ENCODE measurements at regions not wholly inside any gene's neighbourhood (a gene's known extent, or its start where the extent isn't known, plus 50 kb on each side); places are given as distances from the start of the nearest gene placed in this dataset.

GRCh38 chr2:17249249-17249648 is 269.0 kb downstream of the RAD51AP2 start:
- intact Hi-C loops (cut with DNase I): no loop called here
- H3K27me3 ChIP-seq (ENCODE audit: control insufficient read depth in 1 of 2, insufficient read depth in 2 of 2, low read length in 1 of 2): peaks cover 0 to 1% of the 10 kb centered on the region in 2 donors
- H3K4me3 ChIP-seq (ENCODE audit: low read length in 2 of 2): no peak overlapping the region
- H3K36me3 ChIP-seq (ENCODE audit: control insufficient read depth in 1 of 2, insufficient read depth in 2 of 2, low read length in 1 of 2): no peaks in the 10 kb centered on the region
- ATAC-seq (ENCODE audit: low FRiP score) (no peak), DNase-seq (no peak)
- no peaks in the 10 kb centered on the region for H3K9me3 ChIP-seq (ENCODE audit: control insufficient read depth, low read length)
- WGBS, 2 donors: 84 to 85% methylated on average over 7 of the region's 7 CpGs
- no peaks in the 10 kb centered on the region for H3K4me1 ChIP-seq (ENCODE audit: control insufficient read depth in 1 of 2, insufficient read depth in 2 of 2, low read length in 2 of 2)
- no peak overlapping the region for H3K27ac ChIP-seq (ENCODE audit: low read depth in 1 of 2, low read length in 2 of 2)

GRCh38 chr2:17245906-17246305 is 272.3 kb downstream of the RAD51AP2 start:
- no peaks in the 10 kb centered on the region for H3K36me3 ChIP-seq (ENCODE audit: control insufficient read depth in 1 of 2, insufficient read depth in 2 of 2, low read length in 1 of 2)
- 6 to 7% methylated on average over 2 of the region's 2 CpGs for WGBS, 2 donors
- ATAC-seq (ENCODE audit: low FRiP score) (no peak), DNase-seq (no peak)
- H3K27me3 ChIP-seq (ENCODE audit: control insufficient read depth in 1 of 2, insufficient read depth in 2 of 2, low read length in 1 of 2): peaks cover 0 to 1% of the 10 kb centered on the region in 2 donors
- intact Hi-C loops (cut with DNase I): no loop called here
- no peak overlapping the region for H3K27ac ChIP-seq (ENCODE audit: low read depth in 1 of 2, low read length in 2 of 2)
- H3K4me1 ChIP-seq (ENCODE audit: control insufficient read depth in 1 of 2, insufficient read depth in 2 of 2, low read length in 2 of 2): no peaks in the 10 kb centered on the region
- no peaks in the 10 kb centered on the region for H3K9me3 ChIP-seq (ENCODE audit: control insufficient read depth, low read length)
- no peak overlapping the region for H3K4me3 ChIP-seq (ENCODE audit: low read length in 2 of 2)

- Histone ChIP-seq H3K27me3 (ENCODE audit: control insufficient read depth in 1 of 2, insufficient read depth in 2 of 2, low read length in 1 of 2) (no peaks in the 10 kb centered on the region), H3K4me3 (ENCODE audit: low read length in 2 of 2) (no peak overlapping the region), H3K36me3 (ENCODE audit: control insufficient read depth in 1 of 2, insufficient read depth in 2 of 2, low read length in 1 of 2) (no peaks in the 10 kb centered on the region), H3K4me1 (ENCODE audit: control insufficient read depth in 1 of 2, insufficient read depth in 2 of 2, low read length in 2 of 2) (no peaks in the 10 kb centered on the region), H3K27ac (ENCODE audit: low read depth in 1 of 2, low read length in 2 of 2) (no peak overlapping the region), H3K9me3 (ENCODE audit: control insufficient read depth, low read length) (no peaks in the 10 kb centered on the region)
- intact Hi-C loops (cut with DNase I): no loop called here
- DNase-seq: no peak
- no peak for ATAC-seq (ENCODE audit: low FRiP score)
- 46 to 58% methylated on average over 3 of the region's 3 CpGs for WGBS, 2 donors
Measured at GRCh38 chr2:17242813-17243485, 275.3 kb downstream of the RAD51AP2 start.

GRCh38 chr2:17239550-17239949 is 278.7 kb downstream of the RAD51AP2 start:
- no peak overlapping the region for H3K27ac ChIP-seq (ENCODE audit: low read depth in 1 of 2, low read length in 2 of 2)
- H3K27me3 ChIP-seq (ENCODE audit: control insufficient read depth in 1 of 2, insufficient read depth in 2 of 2, low read length in 1 of 2): no peaks in the 10 kb centered on the region
- H3K9me3 ChIP-seq (ENCODE audit: control insufficient read depth, low read length): no peaks in the 10 kb centered on the region
- H3K4me1 ChIP-seq (ENCODE audit: control insufficient read depth in 1 of 2, insufficient read depth in 2 of 2, low read length in 2 of 2): no peaks in the 10 kb centered on the region
- no peak for ATAC-seq (ENCODE audit: low FRiP score)
- WGBS, 2 donors: 63 to 67% methylated on average over 3 of the region's 3 CpGs
- no peak for DNase-seq
- no peaks in the 10 kb centered on the region for H3K36me3 ChIP-seq (ENCODE audit: control insufficient read depth in 1 of 2, insufficient read depth in 2 of 2, low read length in 1 of 2)
- H3K4me3 ChIP-seq (ENCODE audit: low read length in 2 of 2): no peak overlapping the region
- intact Hi-C loops (cut with DNase I): no loop called here

- DNase-seq (no peak), ATAC-seq (ENCODE audit: low FRiP score) (no peak)
- peaks cover 0 to 4% of the 10 kb centered on the region in 2 donors for H3K27me3 ChIP-seq (ENCODE audit: control insufficient read depth in 1 of 2, insufficient read depth in 2 of 2, low read length in 1 of 2)
- H3K36me3 ChIP-seq (ENCODE audit: control insufficient read depth in 1 of 2, insufficient read depth in 2 of 2, low read length in 1 of 2): no peaks in the 10 kb centered on the region
- H3K4me1 ChIP-seq (ENCODE audit: control insufficient read depth in 1 of 2, insufficient read depth in 2 of 2, low read length in 2 of 2): no peaks in the 10 kb centered on the region
- 71 to 80% methylated on average over 1 of the region's 1 CpG for WGBS, 2 donors
- peaks cover 2% of the 10 kb centered on the region for H3K9me3 ChIP-seq (ENCODE audit: control insufficient read depth, low read length)
- no peak overlapping the region for H3K27ac ChIP-seq (ENCODE audit: low read depth in 1 of 2, low read length in 2 of 2)
- H3K4me3 ChIP-seq (ENCODE audit: low read length in 2 of 2): no peak overlapping the region
- intact Hi-C loops (cut with DNase I): no loop called here
Measured at GRCh38 chr2:17235167-17235566, 283.1 kb downstream of the RAD51AP2 start.

- Histone ChIP-seq H3K4me3 (ENCODE audit: low read length in 2 of 2) (no peak overlapping the region), H3K27me3 (ENCODE audit: control insufficient read depth in 1 of 2, insufficient read depth in 2 of 2, low read length in 1 of 2) (peaks cover 0 to 4% of the 10 kb centered on the region in 2 donors), H3K36me3 (ENCODE audit: control insufficient read depth in 1 of 2, insufficient read depth in 2 of 2, low read length in 1 of 2) (no peaks in the 10 kb centered on the region), H3K27ac (ENCODE audit: low read depth in 1 of 2, low read length in 2 of 2) (no peak overlapping the region), H3K9me3 (ENCODE audit: control insufficient read depth, low read length) (peaks cover 2% of the 10 kb centered on the region), H3K4me1 (ENCODE audit: control insufficient read depth in 1 of 2, insufficient read depth in 2 of 2, low read length in 2 of 2) (no peaks in the 10 kb centered on the region)
- no peak for ATAC-seq (ENCODE audit: low FRiP score)
- WGBS, 2 donors: 48 to 54% methylated on average over 4 of the region's 4 CpGs
- intact Hi-C loops (cut with DNase I): no loop called here
- no peak for DNase-seq
Measured at GRCh38 chr2:17232776-17233556, 285.3 kb downstream of the RAD51AP2 start.

- DNase-seq: no peak
- intact Hi-C loops (cut with DNase I): no loop called here
- H3K27me3 ChIP-seq (ENCODE audit: control insufficient read depth in 1 of 2, insufficient read depth in 2 of 2, low read length in 1 of 2): peaks cover 0 to 5% of the 10 kb centered on the region in 2 donors
- no peak overlapping the region for H3K4me3 ChIP-seq (ENCODE audit: low read length in 2 of 2)
- 61 to 62% methylated on average over 5 of the region's 5 CpGs for WGBS, 2 donors
- H3K9me3 ChIP-seq (ENCODE audit: control insufficient read depth, low read length): peaks cover 4% of the 10 kb centered on the region
- H3K27ac ChIP-seq (ENCODE audit: low read depth in 1 of 2, low read length in 2 of 2): no peak overlapping the region
- H3K4me1 ChIP-seq (ENCODE audit: control insufficient read depth in 1 of 2, insufficient read depth in 2 of 2, low read length in 2 of 2): no peaks in the 10 kb centered on the region
- ATAC-seq (ENCODE audit: low FRiP score): no peak
- H3K36me3 ChIP-seq (ENCODE audit: control insufficient read depth in 1 of 2, insufficient read depth in 2 of 2, low read length in 1 of 2): no peaks in the 10 kb centered on the region
Measured at GRCh38 chr2:17231394-17231965, 286.8 kb downstream of the RAD51AP2 start.

- no peak for ATAC-seq (ENCODE audit: low FRiP score)
- WGBS, 2 donors: 45 to 59% methylated on average over 1 of the region's 1 CpG
- intact Hi-C loops (cut with DNase I): no loop called here
Measured at GRCh38 chr2:17229414-17229813, 288.8 kb downstream of the RAD51AP2 start.

More at GRCh38 chr2:17229414-17229813, 288.8 kb downstream of the RAD51AP2 start:
- H3K4me3 ChIP-seq (ENCODE audit: low read length in 2 of 2): no peak overlapping the region
- no peak for DNase-seq
- peaks cover 4% of the 10 kb centered on the region for H3K9me3 ChIP-seq (ENCODE audit: control insufficient read depth, low read length)
- H3K27ac ChIP-seq (ENCODE audit: low read depth in 1 of 2, low read length in 2 of 2): no peak overlapping the region
- H3K4me1 ChIP-seq (ENCODE audit: control insufficient read depth in 1 of 2, insufficient read depth in 2 of 2, low read length in 2 of 2): no peaks in the 10 kb centered on the region
- H3K27me3 ChIP-seq (ENCODE audit: control insufficient read depth in 1 of 2, insufficient read depth in 2 of 2, low read length in 1 of 2): peaks cover 0 to 6% of the 10 kb centered on the region in 2 donors
- H3K36me3 ChIP-seq (ENCODE audit: control insufficient read depth in 1 of 2, insufficient read depth in 2 of 2, low read length in 1 of 2): no peaks in the 10 kb centered on the region

All from aorta (tissue), 5 donors.